Smooth muscle cell of the brain vasculature (primary cell): ENCODE measurements at regions not wholly inside any gene's neighbourhood (a gene's known extent, or its start where the extent isn't known, plus 50 kb on each side); places are given as distances from the start of the nearest gene placed in this dataset.

Source experiments
- DNase-seq: peaks from one replicate; pipeline ENCODE4 v3.0.0-alpha.2; 2012; ENCODE audit warnings: low read depth, low spot score

GRCh38 chr18:42619771-42620170 lies 495.7 kb downstream of the RIT2 start:
- DNase-seq = no peak

- no peak for DNase-seq
These were observed 494.8 kb downstream of the RIT2 start for GRCh38 chr18:42620657-42621056.

- no peak for DNase-seq
These were observed 491.6 kb downstream of the RIT2 start for GRCh38 chr18:42623935-42624334.

GRCh38 chr18:42632801-42633200 lies 482.7 kb downstream of the RIT2 start:
- DNase-seq = no peak

- DNase-seq = no peak
These were observed 480.0 kb downstream of the RIT2 start for GRCh38 chr18:42635378-42636048.

- DNase-seq = no peak
These were observed 479.2 kb downstream of the RIT2 start for GRCh38 chr18:42636309-42636708.

- no peak for DNase-seq
These were observed 475.3 kb downstream of the RIT2 start for GRCh38 chr18:42640160-42640559.

- DNase-seq = no peak
These were observed 473.5 kb downstream of the RIT2 start for GRCh38 chr18:42641996-42642395.

- DNase-seq = no peak
These were observed 470.8 kb downstream of the RIT2 start for GRCh38 chr18:42644729-42645131.

- no peak for DNase-seq
These were observed 466.0 kb downstream of the RIT2 start for GRCh38 chr18:42649331-42650035.

GRCh38 chr18:42654556-42654955 lies 460.9 kb downstream of the RIT2 start:
- no peak for DNase-seq

GRCh38 chr18:42657551-42657950 lies 457.9 kb downstream of the RIT2 start:
- no peak for DNase-seq

GRCh38 chr18:42658171-42658570 lies 457.3 kb downstream of the RIT2 start:
- DNase-seq = no peak

GRCh38 chr18:42659187-42659586 lies 456.3 kb downstream of the RIT2 start:
- DNase-seq = no peak

- no peak for DNase-seq
These were observed 444.6 kb downstream of the RIT2 start for GRCh38 chr18:42670860-42671259.

- no peak for DNase-seq
These were observed 439.7 kb downstream of the RIT2 start for GRCh38 chr18:42675810-42676209.

- DNase-seq = no peak
These were observed 432.4 kb downstream of the RIT2 start for GRCh38 chr18:42683094-42683493.

- no peak for DNase-seq
These were observed 426.2 kb downstream of the RIT2 start for GRCh38 chr18:42689310-42689709.
